OCI-M2 (cell line): ENCODE measurements at regions not wholly inside any gene's neighbourhood (a gene's known extent, or its start where the extent isn't known, plus 50 kb on each side); places are given as distances from the start of the nearest gene placed in this dataset.
"Not testable (repeated sequence)": the region's sequence is repeated elsewhere in the genome, so short reads cannot be mapped to it uniquely, and the experiment has no call there.

ENCODE experiments used
- DNase-seq: peaks from one replicate; lab custom pipeline; 2025; ENCODE audit not compliant: unreplicated experiment; lab: John Stamatoyannopoulos, UW

- DNase-seq, result no peak
Measured at GRCh38 chr4:126860308-126860707, 772.4 kb upstream of the INTU start.

GRCh38 chr4:126869967-126870366 lies 762.8 kb upstream of the INTU start:
- DNase-seq, result no peak

GRCh38 chr4:126871810-126872209 lies 760.9 kb upstream of the INTU start:
- no peak for DNase-seq

DNA sequence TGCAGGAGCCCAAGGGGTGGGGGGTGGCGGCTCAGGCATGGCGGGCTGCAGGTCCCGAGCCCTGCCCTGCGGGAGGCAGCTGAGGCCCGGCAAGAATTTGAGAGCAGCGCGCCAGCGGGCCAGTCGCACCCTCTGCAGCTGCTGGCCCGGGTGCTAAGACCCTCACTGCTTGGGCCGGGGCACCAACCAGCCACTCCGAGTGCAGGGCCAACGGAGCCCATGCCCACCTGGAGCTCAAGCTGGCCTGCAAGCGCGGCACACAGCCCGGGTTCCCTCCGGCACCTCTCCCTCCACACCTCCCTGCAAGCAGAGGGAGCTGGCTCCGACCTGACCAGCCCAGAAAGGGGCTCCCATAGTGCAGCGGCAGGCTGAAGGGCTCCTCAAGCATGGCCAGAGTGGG lies 758.2 kb upstream of the INTU start:
- no peak for DNase-seq

DNA sequence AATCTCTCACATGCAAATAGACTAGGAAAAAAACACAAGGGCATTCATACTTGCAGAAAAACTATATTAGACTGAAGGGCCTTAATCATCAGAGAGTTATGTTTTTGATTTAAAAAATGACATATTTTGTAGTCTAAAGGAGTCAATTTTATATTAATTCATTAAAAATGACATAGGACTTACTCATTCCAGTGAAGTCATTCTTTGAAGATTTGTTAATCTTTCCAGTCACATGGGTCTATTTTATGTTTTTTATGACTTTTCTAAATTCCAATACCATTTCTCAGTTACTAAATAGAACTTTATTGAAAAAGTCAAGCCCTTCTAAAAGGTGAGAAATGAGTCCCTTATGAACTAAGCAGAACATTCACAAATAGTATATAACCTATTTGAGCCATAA lies 743.8 kb upstream of the INTU start:
- DNase-seq, result no peak

DNA sequence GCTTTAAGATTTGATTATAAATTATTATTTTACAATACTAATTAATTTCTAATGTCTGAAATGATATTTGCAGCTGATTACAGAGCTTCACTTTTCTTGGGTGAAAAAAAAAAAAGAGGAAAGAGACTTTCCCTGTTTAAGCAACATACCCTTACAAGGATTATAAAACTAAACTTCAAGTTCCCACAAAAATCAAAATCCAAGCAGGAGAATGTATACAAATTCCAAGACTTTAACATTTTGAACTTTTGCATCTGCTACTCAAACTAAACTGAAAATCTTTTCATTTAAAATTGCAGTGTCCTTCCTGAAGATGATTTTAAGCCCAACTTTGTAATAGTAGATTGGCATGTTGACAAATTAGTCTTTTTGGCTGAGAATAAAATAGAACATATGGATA lies 742.4 kb upstream of the INTU start:
- DNase-seq, result no peak

DNA sequence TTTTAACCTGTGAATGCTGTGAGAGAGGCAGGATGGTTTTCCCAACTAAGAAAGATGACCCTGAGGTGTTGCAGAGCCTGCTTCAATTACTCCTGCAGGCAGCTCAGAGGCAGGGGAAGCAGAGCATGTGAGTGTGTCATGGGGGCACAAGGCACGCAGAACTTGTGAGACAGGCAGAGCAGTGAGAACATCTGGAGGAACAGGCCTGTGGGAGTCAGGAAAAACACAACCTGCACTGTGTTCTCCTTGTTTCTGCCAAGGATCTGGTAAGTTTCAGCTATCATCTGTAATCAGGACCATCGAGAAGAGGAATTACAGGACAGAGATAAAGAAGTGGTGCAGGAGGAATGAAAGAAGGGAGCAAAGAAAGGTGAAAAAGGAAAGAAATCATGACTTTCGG lies 741.8 kb upstream of the INTU start:
- DNase-seq, result no peak

- no peak for DNase-seq
Measured at GRCh38 chr4:126894963-126895362, 737.8 kb upstream of the INTU start.

DNA sequence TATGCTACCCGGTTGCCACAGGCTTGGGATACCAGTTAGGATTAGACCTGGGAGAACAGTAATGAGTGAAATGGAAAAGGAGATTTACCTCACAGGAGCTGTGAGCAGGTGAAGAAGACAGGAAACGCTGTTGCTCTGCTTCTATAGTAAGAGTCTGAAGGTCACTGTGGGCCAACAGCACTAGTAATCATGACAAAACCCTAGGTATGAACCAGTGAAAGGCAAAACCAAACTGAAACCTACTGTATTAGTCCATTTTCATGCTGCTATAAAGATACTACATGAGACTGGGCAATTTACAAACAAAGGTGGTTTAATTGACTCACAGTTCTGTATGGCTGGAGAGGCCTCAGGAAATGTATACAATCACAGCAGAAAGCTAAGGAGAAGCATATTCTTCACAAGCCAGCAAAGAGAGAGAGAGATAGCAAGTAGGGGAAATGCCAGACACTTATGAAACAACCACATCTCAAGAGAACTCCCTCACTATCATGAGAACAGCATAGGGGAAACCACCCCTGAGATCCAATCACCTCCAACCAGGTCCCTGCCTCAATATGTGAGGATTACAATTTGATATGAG lies 736.7 kb upstream of the INTU start:
- DNase-seq, result no peak

GRCh38 chr4:126897038-126897437 lies 735.7 kb upstream of the INTU start:
- DNase-seq, result no peak

DNA sequence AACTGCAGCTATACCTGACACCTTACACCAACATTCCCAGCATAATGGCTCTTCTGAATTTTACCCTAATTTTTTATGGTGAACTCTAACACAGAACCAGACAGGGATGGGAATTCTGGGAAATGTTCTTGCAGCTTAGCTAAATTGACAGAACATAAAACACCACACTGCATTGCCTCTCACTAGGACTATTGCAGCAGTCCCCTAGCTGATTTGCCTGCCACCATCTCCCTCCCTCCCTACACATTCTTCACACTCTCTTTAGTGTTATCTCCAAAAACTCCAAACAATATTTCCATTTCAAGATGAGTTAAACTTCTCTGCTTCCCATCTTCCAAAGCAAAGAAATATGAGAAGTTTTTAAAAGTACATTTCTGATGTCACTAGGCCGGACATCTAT lies 733.9 kb upstream of the INTU start:
- DNase-seq, result no peak

GRCh38 chr4:126899331-126899801 lies 733.4 kb upstream of the INTU start:
- no peak for DNase-seq

- DNase-seq, result no peak
Measured at GRCh38 chr4:126906466-126906865, 726.3 kb upstream of the INTU start.

- no peak for DNase-seq
Measured at GRCh38 chr4:126907389-126907788, 725.4 kb upstream of the INTU start.

GRCh38 chr4:126916049-126916625 lies 716.6 kb upstream of the INTU start:
- DNase-seq, result no peak

DNA sequence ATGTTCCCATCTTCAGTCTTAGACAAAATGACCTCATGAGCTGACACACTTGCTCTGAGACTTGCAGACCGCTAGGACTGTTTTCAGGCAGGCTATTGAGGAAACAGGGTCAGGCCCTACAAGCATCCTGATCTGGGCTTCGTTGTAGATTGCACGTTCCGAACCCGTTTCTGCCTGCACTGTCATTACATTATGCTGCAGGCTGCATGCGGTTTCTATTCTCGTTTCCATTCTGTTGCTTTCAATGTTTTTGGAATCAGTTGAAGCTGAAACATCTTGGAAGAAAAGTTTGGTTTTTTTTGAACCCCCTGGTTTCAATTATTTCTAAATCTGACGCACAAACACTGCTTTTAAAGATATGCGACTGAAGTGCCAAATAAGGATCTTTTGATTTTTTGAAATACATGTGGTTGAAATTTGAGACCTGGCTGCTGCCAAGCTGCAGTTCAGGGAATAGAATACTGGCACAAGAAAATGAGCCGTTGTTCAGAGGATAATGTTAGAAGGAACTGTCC lies 716.1 kb upstream of the INTU start:
- no peak for DNase-seq

DNA sequence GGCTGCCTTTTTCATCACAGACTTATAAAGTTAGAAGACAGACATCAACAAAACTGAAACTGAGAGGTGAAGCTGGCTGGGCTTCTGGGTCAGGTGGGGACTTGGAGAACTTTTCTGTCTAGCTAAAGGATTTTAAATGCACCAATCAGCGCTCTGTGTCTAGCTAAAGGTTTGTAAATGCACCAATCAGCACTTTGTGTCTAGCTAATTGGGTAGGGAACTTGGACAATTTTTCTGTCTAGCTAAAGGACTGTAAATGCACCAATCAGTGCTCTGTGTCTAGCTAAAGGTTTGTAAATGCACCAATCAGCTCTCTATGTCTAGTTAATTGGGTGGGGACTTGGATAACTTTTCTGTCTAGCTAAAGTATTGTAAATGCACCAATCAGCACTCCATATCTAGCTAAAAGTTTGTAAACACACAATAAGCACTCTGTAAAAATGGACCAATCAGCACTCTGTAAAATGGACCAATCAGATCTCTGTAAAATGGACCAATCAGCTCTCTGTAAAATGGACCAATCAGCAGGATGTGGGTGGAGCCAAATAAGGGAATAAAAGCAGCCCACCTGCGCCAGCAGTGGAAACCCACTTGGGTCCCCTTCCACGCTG lies 710.3 kb upstream of the INTU start:
- DNase-seq, result not testable (repeated sequence)

DNA sequence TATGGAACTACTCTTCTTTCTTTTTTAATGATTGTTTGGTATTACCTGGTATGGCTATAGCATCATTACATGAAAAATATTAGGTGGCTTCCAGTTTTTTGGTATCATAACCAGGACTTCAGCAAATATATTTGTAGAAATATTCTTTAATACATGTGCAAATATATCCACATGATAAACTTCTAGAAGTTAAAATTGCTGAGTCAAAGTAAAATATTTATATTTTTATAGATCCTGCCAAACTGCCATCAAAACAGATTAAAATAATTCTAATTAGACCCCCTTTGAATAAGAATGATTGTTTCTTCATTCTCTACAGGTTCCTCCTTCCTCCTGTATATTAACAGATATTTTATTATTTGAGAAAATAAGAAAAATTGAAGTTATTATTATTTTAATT lies 708.5 kb upstream of the INTU start:
- no peak for DNase-seq

GRCh38 chr4:126930059-126930458 lies 702.7 kb upstream of the INTU start:
- DNase-seq, result not testable (repeated sequence)

- DNase-seq, result no peak
Measured at GRCh38 chr4:126935801-126936200, 697.0 kb upstream of the INTU start.

DNA sequence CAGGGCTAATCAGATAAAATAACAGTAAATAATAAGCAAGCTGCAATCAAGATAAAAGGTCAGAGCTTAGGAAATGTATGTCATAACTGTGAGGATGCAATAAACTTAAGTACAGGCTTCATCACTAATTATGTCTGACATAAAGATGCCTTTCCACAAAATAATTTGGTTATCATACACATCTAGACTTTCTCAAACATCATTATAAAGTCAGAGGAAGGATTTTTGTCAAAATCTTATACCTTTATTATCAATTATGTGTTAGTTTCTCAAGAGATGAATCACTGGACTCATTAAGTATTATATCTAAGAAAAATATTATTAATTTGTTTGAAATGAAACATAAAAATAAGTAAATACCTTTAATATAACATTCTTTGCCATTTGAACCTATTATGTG lies 695.4 kb upstream of the INTU start:
- no peak for DNase-seq

DNA sequence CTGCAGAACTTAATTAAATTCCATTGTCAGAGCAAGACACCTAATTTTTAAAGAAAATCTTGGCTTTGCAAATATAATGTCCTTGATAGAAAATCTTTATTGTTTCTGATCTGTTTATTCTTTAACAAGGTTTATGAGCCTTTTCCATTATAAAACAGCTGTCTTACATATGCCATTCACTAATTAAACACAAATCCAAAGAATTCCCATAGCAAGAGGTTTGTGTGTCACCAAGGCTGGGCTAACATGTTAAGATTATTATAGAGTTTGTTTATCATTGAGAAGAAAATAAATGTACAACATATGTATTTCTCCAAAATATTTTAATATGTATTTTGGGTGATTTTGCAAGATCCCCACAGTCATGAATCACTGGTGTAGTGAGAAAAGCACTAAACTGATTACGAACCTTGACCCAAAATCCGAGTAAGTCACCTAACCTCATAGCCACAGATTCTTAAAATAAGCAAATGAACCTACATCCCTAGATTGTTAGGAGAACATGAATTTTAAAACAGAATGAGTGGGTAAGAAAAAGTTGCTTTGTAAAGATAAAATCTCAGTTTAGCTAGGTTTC lies 694.8 kb upstream of the INTU start:
- DNase-seq, result no peak
